T-helper 2 cell (primary cell): ENCODE measurements at regions not wholly inside any gene's neighbourhood (a gene's known extent, or its start where the extent isn't known, plus 50 kb on each side); places are given as distances from the start of the nearest gene placed in this dataset.
A peak's percentile ranks its signal among the peaks of the same experiment; 100 is the strongest.

Source experiments
- DNase-seq, 5 experiments: peaks; one replicate each; pipeline versions ENCODE4 v3.0.0 to v3.0.0-alpha.2; 2012 to 2022

GRCh38 chr2:88281302-88282217 is 111.4 kb downstream of the THNSL2 start:
- DNase-seq: no peak

DNA sequence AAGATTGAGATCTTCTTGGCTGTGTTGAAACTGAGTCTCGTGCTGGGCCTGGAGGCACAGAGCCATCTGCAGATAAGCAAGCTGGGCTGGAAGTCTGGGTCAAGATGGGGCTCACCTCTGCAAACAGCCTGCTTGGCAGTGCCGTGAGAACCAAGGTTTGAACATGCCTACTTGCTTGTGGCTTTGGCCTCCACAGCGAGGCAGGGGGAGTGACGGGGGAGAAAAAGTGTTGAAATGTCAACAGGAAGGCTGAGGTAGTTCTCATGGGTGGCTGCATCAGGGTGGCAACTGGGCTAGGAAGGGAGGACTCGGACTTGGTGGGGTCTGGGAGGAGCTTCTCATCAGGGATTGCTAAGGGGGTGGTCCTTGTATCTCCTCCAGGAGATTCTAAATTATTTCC is 99.7 kb downstream of the THNSL2 start:
- no peak for DNase-seq

DNA sequence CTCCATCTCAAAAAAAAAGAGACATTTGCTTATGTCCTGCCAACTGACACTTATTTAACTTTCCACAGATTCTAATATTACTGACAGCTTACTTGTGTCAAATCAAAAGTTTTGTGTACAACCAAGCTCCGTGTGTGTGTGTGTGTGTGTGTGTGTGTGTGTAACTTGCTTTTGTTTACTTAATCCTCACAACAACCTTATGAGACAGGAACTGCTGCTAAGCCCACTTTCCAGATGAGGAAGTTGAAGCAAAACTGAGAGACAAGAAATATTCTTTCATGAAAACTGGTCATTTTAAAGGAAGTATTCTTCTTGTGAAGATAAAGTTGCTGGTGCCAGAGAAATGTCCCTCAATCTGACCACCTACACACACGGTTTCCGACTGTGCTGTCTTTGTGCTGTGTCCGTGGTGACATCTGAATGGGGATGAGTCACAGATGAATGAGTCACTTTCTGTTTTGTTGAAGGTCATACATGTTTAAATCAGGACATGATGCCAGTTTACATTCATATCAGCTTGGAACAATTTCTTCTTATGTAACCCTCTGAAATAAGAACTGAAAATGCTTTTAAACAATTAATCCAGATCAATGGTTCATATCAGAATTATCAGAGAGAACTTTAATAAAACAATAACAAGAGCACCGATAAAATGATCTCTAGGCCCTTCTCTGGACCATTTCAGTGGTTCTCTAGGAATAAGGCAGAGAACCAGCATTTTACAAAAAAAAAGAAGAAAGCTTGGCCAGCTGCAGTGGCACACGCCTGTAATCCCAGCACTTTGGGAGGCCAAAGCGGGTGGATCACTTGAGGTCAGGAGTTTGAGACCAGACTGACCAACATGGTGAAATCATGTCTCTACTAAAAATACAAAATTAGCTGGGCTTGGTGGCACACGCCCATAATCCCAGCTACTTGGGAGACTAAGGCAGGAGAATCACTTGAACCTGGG is 95.5 kb downstream of the THNSL2 start:
- no peak for DNase-seq

GRCh38 chr2:88263861-88264260 is 93.7 kb downstream of the THNSL2 start:
- DNase-seq: no peak

- no peak for DNase-seq
These were observed 91.6 kb downstream of the THNSL2 start for GRCh38 chr2:88261725-88262124.

GRCh38 chr2:88258208-88258607 is 88.1 kb downstream of the THNSL2 start:
- DNase-seq: no peak

DNA sequence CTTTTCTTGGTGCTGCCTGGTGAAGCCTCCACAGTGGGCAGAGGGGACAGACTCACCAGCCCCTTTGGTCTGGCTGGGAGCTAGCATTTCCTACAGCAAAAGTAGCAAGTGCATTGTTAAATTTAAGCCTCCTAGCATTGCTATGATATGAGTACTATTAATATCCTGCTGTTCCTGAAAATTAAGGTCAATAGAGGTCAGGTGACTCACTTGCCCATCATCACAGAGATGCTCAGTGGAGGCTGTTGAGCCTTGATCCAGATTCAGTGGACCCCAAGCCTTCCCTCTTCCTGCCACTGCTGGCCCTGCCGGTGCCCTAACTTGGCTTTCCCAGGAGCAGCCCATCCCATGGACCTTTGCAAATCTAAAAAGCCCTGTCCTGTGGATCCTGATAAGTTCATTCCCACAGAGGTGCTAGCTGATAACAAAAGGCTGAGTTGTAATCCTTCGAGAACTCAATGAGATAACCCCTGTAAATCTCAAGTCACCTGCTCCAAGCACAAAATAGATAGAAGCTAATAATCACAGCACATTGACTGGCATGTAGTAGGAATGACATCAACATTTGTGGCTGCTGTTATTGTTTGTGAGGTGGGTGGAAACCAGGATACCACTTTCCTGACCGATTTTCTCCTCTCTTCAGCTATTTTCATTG is 84.4 kb downstream of the THNSL2 start:
- no peak for DNase-seq

- DNase-seq: no peak
These were observed 83.9 kb downstream of the THNSL2 start for GRCh38 chr2:88253997-88254396.

DNA sequence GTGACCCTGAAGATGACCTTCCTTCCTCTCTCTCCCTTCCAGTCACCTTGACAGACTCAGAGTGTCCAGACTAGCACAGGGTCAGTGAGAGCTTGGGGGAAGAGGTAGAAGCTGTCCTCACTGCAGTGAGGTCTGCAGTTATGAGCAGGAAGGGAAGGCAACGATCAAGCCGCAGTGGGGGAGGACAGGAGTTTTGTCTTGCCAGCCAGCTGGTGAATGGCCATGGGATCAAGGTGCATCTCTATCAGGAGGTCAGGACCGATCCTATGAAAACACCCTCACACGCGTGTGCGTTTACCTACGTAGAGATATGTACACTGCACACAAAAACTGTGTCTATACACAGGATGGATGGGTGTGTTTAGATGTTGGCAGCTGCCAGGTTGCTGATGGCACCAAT is 83.2 kb downstream of the THNSL2 start:
- DNase-seq: no peak

- no peak for DNase-seq
These were observed 82.5 kb downstream of the THNSL2 start for GRCh38 chr2:88252646-88253045.

- DNase-seq: no peak
These were observed 82.0 kb downstream of the THNSL2 start for GRCh38 chr2:88252111-88252510.

GRCh38 chr2:88250404-88250803 is 80.3 kb downstream of the THNSL2 start:
- DNase-seq: no peak

- DNase-seq: no peak
These were observed 78.2 kb downstream of the THNSL2 start for GRCh38 chr2:88248280-88248828.

GRCh38 chr2:88247531-88247930 is 77.4 kb downstream of the THNSL2 start:
- peak in 1 of 5 experiments; percentile 9 for DNase-seq

DNA sequence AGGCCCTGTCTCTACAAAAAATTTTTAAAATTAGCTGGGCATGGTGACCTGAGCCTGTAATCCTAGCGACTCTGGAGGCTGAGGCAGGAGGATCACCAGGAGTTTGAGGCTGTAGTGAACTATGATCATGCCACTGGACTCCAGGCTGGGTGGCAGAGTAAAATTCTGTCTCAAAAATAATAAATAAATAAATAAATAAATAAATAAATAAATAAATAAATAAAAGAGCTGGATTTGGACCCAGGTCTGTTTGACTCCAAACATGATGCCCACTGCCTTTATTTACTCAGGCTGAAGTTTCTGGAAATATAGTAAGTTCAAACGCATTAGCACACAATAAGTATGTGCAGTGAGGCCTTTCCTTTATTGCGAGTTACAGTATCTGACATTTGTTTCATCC is 75.0 kb downstream of the THNSL2 start:
- DNase-seq: no peak

DNA sequence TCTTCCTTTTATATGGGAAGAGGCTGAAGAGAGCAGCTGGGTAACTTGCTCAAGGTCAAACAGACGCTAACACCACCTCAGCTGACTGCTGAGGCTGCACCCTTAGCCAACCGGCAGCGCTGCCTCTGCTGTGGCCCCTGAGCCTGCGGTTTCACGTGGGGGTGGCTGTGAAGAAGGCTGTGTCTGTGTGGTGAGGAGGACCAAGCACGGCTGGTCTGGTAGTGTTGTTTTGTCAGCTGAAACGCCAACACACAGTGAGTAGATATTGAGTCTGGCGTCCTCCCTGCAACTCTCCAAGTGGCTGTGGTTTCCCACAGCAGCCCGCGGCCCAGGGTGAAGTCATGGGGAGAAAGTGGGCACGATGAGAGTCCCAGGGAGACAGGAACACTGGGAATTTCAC is 69.6 kb downstream of the THNSL2 start:
- DNase-seq: peak in 1 of 5 experiments; percentile 49

GRCh38 chr2:88236666-88237065 is 66.5 kb downstream of the THNSL2 start:
- DNase-seq: no peak
